ENCODE measurements at regions not wholly inside any gene's neighbourhood (a gene's known extent, or its start where the extent isn't known, plus 50 kb on each side); places are given as distances from the start of the nearest gene placed in this dataset.
"Not testable (repeated sequence)": the region's sequence is repeated elsewhere in the genome, so short reads cannot be mapped to it uniquely, and the experiment has no call there.

DNA sequence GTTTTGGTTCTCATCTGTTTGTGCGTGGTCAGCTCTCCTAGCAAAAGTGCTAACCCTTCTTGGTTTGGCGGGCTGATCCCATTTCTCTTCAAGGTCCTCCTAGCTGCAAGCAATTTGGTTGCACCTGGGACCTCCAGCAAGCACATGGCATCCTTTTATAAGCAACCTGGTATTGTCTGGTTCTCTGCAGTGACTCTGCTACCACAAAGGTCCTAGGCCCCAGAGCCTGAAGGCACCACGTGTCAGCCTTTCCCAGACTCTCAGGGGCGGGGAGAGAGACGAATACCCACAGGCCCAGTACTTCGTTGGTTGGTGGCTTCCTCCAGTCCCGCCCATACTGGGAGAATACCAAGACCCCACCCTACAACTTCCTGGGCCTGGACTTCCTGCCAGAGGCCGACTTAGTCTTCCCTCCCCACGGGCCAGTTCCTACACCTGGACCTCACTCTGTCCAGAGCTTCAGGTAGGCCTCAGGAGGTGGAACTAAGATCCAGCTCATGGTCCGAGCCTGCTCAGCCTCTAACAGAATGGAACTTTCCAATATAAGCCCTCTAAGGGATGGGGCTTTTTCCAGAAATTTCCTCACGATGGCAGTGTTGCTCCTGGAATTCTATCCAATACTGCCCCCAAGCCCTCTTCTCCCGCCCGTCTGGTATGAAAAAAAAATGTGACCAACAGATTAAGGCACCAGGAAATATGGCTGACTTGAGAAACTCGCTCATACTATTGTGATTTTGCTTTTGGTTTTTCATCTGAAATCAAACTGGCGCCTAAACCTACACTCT is 192.5 kb upstream of the STK26 start:
- peak; percentile 21 for DNase-seq

DNA sequence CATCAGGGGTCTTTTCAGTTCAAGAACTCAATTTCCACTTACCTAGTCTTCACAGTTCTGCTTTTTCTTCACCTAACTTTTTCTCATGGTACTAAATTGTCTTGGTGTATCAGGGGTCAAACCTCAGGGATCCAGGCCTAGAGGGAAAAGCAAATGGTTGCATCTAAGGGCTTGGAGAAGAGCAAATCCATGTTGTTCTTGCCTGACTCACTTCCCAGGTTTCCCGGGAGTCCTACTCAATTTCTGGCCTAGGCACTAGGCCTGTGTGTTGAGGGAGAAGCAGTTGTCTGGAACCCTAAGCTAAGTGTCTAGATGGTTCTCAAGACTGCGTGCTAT is 191.9 kb upstream of the STK26 start:
- DNase-seq = no peak

DNA sequence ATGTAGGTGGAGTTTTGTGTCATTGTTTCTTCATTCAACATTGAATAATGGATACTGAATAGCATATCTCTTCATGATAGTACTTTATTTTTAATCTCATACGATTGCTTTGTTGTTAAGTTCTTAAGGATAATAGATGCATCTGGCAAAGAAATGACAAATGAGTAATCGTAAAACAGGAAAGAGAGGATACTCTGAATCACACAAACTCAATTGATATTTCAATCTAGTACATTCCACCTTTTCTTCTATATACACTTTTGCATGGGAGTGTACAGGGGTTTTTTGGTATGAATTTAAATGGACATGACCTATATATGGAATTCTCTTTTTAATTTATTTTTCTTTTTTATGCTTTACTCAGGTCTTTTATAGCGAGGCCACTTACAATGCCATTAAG is 186.9 kb upstream of the STK26 start:
- no peak for DNase-seq

DNA sequence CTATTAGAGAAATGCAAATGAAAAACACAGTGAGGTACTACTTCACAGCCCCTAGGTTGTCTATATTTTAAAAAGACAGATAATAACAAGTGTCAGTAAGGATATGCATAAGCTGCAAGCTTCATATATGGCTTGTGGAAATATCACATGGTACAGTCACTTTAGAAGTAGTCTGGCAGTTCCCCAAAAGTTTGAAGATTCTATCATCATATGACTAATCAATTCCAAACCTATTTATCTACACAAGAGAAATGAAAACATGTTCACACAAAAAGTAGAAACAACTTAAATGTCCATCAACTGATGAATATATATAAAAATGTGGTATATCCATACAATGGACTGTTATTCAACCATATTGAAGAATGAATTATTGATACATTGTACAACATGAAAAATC is 185.8 kb upstream of the STK26 start:
- DNase-seq = no peak

DNA sequence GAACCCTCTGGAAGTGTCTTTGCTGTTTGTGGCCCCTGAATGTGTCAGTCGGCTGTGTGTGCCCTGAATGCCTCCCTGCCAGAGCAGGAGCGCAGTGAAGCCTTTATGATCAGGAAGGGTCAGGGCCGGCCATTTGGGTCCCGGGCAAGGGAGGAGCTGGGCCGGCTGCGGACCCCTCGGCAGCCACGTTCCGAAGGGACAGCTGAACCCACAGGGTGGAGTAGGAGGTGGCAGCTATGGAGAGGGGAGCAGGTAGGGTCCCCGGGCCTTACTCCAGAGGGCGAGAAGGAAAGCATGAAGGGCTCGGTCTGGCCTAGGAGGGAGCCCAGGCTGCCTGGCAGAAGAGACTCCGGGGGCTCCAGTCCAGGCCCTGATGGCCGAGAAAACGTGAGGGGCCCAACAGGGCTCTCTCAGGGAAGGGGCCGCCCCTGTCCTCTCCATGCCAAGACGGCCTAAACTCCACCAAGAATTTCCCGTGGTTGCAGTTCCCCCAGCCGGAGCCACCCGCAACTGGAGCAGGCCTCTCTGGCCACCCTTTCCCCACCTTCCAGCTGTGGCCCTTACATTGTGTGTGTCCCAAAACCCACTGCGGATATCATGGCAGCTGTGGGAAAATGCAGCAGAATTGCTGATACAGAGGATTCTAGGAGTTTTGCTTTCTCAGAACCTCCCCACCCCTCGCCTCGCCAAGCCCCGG is 182.2 kb upstream of the STK26 start:
- no peak for DNase-seq

DNA sequence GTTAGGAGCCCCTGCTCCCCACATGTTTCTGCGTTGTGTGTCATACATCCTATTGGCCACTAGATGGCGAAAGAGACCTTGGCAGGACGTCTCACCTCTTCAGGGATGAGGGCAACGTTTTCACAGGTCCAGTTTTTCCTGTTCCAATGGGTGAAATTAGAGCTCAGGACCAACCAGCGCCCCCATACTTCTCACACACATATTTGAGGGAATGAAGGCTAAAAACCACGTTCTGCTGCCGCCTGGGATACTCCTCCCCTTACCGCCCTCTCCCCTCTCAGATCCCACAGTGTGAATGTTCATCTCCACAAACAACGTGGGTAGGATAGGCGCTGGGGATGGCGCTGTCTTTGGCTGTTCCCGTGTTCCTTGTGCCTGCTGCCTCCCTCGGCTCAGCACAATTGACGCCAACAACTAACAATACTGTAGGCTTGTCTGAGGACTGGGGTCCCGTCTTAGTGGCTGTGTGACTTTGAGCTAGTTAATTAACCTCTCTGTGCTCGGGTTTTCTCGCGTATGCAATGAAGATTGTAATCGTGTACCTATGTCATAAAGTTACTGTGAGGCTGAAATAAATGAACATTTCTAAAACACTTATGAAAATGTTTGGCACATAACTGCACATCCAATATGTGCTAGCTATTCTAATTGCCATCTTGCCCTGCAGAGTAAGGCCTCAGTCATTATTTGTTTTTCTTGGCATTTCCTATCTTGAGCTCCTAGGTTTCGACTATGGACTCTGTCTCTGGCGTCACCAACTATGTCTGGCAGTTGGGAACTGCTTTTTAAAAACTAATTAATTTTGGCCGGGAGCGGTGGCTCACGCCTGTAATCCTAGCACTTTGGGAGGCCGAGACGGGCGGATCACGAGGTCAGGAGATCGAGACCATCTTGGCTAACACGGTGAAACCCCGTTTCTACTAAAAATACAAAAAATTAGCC is 181.3 kb upstream of the STK26 start:
- peak; percentile 17 for DNase-seq

DNA sequence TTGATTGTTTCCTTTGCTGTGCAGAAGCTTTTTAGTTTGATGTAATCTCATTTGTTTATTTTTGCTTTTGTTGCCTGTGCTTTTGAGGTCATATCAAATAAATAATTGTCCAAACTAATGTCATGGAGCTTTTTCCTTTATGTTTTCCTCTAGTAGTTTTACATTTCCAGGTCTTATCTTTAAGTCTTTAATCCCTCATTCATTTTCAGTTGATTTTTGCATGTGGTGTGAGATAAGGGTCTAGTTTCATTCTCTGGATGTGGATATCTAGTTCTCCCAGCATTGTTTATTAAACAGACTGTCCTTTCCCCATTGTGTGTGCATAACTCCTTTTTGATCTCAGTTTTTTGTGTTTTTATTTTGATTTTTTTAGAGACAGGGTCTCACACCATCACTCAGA is 179.1 kb upstream of the STK26 start:
- DNase-seq = no peak

DNA sequence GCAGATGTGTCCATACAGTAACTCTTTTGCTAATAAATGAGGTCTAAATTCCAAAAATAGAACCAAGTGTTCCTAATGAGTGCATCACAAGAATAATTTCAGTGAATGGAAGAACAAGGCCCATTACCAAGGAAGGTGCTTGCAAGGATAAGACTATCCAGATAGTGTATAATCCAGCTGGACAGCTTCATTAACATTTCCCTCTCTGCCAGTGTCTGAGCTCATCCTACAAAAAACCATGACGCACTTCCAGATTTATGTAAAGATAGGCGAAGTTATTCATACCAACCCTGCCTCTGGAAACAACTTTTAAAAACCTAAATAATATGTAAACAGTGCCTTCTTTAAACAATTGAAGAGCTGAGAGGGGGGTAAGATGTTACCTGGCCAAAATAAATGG is 177.9 kb upstream of the STK26 start:
- DNase-seq = no peak

DNA sequence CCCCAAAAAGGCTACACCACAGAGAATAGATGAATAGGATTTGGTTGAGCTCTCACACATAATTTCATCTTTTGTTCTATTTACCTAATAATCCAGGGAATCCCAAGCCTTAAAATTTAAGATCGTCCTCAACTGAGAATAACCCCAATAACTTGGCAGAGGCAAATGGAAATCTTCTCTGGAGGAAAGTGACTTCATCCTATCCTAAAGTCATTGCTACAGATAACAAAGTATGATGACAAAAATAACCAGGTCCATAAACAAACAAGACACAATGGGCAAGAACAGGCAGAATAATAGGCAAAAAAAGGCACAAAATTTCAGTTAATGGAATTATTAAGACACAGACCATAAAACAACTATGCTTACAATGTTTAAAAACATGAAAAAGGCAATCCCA is 177.3 kb upstream of the STK26 start:
- DNase-seq = no peak

DNA sequence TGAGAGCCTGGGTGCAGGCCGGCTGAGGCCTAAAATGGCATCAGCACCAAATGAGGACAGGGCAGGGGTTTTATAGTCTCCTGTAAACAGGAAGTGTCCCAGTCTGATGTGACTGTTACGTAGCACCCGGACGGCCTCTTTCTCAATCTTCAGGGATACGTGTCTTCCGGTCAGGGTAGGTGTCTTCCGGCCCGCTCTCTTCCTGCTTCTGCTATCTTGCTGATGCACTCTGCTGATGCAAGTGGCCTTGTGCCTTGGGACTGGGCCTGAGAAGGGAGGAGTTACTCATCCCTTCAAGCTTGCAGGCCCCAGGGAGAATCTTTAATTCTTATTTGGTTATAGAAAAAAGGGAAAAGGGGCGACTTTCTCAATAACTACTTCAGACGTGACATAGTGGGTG is 172.1 kb upstream of the STK26 start:
- not testable (repeated sequence) for DNase-seq

DNA sequence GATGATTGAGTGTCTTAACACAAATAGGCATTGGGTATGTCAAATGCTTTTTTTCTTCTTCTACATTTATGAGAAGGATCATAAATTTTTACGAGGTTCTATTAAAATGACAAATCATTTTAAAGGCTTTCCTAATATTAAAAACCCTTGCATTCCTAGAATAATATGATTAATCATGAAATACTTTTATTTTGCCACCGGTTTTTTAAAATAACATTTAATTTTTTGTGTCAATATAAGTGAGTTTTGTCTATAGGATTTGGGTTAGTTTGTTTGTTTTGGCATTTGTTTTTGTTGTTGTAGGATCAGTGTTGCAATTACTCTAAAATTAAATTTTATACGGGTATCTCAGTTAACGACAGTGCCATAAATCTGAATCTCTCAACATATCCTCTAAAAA is 169.7 kb upstream of the STK26 start:
- no peak for DNase-seq

DNA sequence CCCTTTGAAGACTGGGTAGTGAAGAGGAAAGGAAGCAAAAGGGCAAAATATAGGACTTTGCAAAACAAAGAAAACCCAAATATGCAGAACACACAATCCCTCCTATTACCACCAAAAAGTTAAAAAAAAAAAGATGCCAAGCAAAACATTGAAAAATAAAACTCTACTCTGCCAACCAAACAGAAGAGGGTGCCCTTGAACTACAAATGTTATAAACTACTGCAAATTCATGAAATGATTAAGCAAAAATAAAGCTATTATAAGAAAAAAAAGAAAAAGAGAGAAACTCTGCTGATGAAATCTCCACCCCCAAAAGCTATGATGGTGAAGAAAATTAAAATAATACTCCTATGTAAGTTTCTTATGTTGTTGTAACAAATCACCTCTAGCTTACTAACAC is 168.5 kb upstream of the STK26 start:
- no peak for DNase-seq

DNA sequence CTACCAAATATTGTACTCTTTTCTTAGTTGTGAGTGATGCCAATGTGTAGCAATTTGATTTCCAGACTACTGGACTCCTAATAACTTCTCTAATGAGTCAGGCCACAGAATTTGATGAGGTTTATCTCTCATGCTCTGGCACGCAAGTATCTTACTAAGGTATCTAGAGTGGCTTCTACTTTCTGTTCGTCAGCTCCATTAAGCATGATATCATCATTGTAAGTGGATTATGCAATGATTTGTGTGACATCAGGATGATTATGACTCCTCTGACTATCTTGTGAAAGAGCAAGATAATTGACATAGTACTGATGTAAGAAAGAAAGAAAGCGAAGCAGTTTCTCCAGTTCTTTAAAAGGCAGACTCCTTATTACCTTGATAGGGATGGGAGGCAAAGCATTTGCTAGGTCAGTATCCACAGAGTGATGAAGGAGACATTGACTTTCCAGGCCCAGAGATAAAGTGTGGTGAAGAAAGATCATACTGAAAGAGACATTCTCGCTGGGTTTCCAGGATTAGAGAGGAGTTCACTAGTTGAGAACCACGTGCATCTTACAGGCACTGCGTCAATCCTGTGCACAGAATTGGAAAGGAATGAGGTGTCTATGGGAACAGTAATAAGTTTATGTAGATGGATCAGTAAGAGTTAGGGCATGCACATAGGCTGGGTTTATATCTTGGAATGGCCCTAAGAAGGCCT is 161.9 kb upstream of the STK26 start:
- no peak for DNase-seq

DNA sequence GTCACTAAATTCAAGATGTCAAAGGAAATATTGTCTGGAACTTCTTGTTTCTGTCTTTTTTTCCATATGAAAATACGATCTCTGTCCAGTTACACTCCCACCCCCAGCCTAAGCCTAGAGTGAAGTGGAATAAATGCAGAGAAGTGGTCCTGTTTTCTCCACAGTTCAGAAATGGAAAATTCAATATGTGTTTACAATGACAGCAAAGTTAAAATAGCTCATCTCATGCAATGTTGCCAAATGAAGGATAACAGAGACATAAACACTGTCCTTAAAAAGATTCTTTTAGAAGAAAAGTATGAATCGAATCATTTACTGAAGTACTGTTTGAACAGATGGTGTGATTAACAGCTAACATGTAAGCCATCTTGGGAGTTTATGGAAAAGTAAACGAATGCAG is 160.8 kb upstream of the STK26 start:
- DNase-seq = no peak

DNA sequence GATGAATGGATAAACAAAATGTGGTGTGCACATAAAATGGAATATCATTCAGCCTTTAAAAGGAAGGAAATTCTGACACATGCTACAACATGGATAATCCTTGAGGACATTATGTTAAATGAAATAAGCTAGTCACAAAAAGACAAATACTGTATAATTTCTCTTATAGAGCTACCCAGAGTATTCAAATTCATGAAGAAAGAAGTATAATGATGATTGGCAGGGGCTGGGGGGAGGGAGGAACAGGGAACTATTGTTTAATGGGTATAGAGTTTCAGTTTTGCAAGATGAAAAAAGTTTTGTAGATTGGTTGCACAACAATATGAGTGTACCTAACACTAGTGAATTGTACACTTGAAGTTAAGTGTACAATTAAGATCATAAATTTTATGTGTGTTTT is 153.9 kb upstream of the STK26 start:
- no peak for DNase-seq

DNA sequence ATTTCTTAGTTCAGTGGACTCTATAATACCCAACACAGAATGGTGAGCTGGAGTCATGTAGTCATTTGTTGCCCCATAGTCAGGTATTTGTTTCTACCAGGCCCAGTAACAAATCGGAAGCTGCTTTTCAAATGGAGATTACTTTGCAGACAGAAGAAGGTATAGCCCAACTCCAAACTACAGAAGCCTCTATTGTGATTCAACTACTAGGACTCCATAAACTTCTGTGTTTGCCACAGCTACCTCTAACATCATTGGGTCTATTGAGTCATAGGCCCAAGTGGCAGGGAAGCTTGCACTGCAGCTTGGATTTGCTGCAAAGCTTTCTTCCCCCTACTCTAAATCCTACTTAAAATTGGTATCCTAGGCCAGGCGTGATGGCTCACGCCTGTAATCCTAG is 148.8 kb upstream of the STK26 start:
- no peak for DNase-seq

DNA sequence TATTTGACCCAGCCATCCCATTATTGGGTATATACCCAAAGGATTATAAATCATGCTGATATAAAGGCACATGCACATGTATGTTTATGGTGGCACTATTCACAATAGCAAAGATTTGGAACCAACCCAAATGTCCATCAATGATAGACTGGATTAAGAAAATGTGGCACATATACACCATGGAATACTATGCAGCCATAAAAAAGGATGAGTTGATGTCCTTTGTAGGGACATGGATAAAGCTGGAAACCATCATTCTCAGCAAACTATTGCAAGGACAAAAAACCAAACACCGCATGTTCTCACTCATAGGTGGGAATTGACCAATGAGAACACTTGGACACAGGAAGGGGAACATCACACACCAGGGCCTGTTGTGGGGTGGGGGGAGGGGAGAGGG is 147.3 kb upstream of the STK26 start:
- DNase-seq = not testable (repeated sequence)

DNA sequence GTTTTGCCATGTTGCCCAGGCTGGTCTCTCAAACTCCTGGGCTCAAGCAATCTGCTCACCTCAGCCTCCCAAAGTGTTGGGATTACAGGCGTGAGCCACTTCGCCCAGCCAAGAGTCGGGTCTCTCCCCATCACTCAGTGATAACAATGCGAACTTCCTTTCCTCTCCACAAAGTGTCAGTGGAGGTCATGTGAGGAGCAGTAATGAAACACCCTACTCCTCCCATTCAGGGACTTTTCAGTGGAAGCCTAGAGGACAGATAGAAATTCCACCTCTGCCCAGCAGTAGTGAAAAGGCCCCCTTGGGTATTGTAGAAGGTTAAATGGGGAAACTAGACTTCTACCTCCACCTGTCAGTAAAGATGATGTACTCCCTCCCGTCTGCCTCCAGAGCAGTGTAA is 141.9 kb upstream of the STK26 start:
- no peak for DNase-seq

DNA sequence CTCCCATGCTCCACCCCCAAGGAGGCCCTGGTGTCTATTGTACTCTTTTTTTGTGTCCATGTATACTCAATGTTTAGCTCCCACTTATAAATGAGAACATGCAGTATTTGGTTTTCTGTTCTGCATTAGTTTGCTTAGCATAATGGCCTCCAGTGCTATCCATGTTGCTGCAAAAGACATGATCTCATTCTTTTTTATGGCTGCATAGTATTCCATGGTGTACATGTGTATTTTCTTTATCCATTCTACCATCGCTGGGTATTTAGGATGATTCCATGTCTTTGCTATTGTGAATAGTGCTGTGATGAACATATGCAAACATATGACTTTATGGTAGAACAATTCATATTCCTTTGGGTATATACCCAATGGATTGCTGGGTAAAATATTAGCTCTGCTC is 138.1 kb upstream of the STK26 start:
- DNase-seq = not testable (repeated sequence)

DNA sequence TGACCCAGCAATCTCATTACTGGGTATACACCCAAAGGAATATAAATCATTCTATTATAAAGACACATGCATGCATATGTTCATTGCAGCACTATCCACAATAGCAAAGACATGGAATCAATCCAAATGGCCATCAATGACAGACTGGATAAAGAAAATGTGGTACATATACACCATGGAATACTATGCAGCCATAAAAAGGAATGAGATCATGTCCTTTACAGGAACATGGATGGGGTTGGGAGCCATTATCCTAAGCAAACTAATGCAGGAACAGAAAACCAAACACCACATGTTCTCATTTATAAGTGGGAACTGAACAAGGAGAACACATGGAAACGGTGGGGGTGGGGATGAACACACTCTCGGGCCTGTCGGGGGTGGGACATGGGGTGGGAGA is 129.2 kb upstream of the STK26 start:
- not testable (repeated sequence) for DNase-seq

DNA sequence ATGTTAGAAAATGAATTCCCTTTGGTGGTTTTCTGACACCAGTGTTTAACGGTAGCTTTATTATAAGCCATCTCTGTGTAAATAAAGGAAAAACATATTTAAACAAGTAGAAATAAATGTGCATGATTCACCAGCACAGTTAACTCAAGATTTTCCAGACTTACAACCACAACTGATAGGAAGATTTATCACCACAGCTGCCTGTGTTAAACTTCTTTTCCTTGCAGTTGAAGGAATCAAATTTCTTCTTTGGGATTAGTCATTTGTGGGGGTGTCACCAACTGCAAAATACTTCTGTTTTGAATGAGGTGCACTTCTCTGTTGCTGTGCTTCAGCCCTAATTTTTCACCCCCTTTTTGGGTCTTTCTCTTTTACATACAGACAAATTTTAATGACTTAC is 128.1 kb upstream of the STK26 start:
- DNase-seq = no peak

DNA sequence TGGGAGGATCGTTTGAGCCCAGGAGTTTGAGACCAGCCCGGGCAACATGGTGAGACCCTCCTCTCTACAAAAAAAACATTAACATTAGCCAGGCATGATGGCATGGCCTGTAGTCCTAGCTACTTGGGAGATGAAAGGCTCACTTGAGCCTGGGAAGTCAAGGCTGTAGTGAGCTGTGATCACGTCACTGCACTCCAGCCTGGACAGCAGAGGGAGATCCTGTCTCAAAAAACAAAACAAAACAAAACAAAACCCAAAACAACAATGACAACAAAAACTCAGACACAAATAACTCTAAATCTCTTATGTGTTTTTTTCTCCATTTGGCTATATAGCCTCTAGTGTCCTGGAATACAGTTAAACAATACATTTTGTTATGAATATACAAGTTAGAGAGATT is 127.3 kb upstream of the STK26 start:
- DNase-seq = no peak

DNA sequence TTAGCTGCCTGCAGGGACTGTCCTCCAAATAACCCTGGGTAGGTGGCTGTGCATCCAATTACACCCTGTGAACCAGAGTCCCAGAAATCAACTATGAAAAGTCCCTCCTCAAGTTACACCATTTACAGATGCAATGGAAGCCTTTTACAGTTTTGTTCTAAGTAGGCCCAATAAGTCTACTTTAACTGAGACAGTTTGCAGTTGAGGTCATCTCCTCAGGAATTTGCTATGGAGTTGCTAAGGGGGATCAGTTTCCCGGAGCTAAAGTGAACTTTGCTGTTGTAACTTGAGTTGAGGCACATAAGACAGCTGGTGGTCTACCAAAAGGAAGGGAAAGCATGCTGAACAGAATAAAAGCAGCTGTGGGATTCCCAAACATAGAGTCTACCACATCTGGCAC is 121.6 kb upstream of the STK26 start:
- no peak for DNase-seq

Data from DMS79 treated with DMSO at 0.1 percent for 48 hours (cell line).